ENCODE measurements at regions not wholly inside any gene's neighbourhood (a gene's known extent, or its start where the extent isn't known, plus 50 kb on each side); places are given as distances from the start of the nearest gene placed in this dataset.

- TF ChIP-seq EZH2 (IDR thresholded peaks at IDR 0.05; ENCODE audit: low read length, missing control alignments) (no peak), CTCF (conservative IDR thresholded peaks at IDR 0.05 in 1 of 2, IDR thresholded peaks at IDR 0.05 in 1 of 2; ENCODE audit: low read depth in 1 of 2, low read length in 2 of 2) (no peak)
These were observed 250.2 kb downstream of the AASDHPPT start for GRCh38 chr11:106327637-106328036.
